H1 (cell line): ENCODE measurements at regions not wholly inside any gene's neighbourhood (a gene's known extent, or its start where the extent isn't known, plus 50 kb on each side); places are given as distances from the start of the nearest gene placed in this dataset.

Source experiments
- CTCF ChIA-PET: fragments of 300-600 bp; sonication (Branson Sonifier 250); formaldehyde crosslinking; loops from one replicate; lab custom pipeline; 2021; ENCODE audit not compliant: partially characterized antibody; lab: Charles Lee
- POLR2A ChIA-PET: fragments of 300-600 bp; sonication (Branson Sonifier 250); formaldehyde crosslinking; loops from one replicate; lab custom pipeline; 2021; ENCODE audit warnings: inconsistent platforms; ENCODE audit not compliant: partially characterized antibody; lab: Charles Lee
- DNase-seq, 2 experiments: peaks; one replicate each; pipeline versions ENCODE4 v3.0.0 to v3.0.0-alpha.2; 2010 to 2022; ENCODE audit warnings: low spot score in 2 of 2, low read depth in 1 of 2, mixed read lengths in 1 of 2
- FAIRE-seq: peaks from 2 replicates; lab custom pipeline; 2011; peaks lifted over from hg19 to GRCh38; lab: Jason Lieb, UNC
- H2AFZ ChIP-seq: 2 replicates; pipeline ENCODE4 v1.8.1; 2012; ENCODE audit warnings: low read length, inconsistent platforms
- H2AK5ac ChIP-seq: 2 replicates; pipeline ENCODE4 v1.6.1; 2013; ENCODE audit warnings: low read depth, low read length
- H2BK120ac ChIP-seq: replicated peaks from 2 replicates; pipeline ENCODE3; 2013; ENCODE audit warnings: low read depth, low read length, inconsistent platforms
- H2BK12ac ChIP-seq: 2 replicates; pipeline ENCODE4 v1.6.1; 2013; ENCODE audit warnings: low read depth, low read length
- H2BK15ac ChIP-seq: 2 replicates; pipeline ENCODE4 v1.6.1; 2013; ENCODE audit warnings: low read length
- H2BK20ac ChIP-seq: 2 replicates; pipeline ENCODE4 v1.6.1; 2013; ENCODE audit warnings: low read length
- H2BK5ac ChIP-seq: 2 replicates; pipeline ENCODE4 v1.6.1; 2013; ENCODE audit warnings: low read depth, low read length
- H3K14ac ChIP-seq: 2 replicates; pipeline ENCODE4 v1.6.1; 2013; ENCODE audit warnings: inconsistent platforms; ENCODE audit not compliant: insufficient read length
- H3K18ac ChIP-seq: 2 replicates; pipeline ENCODE4 v1.6.1; 2013; ENCODE audit warnings: low read length; ENCODE audit errors: extremely low read depth
- H3K23ac ChIP-seq: 2 replicates; pipeline ENCODE4 v1.6.1; 2013; ENCODE audit warnings: inconsistent platforms; ENCODE audit not compliant: insufficient read length
- H3K23me2 ChIP-seq: 2 replicates; pipeline ENCODE4 v1.6.1; 2013; ENCODE audit warnings: low read depth, low read length
- H3K27ac ChIP-seq: 2 replicates; pipeline ENCODE4 v1.6.1; 2011; ENCODE audit warnings: low read depth, low read length, inconsistent platforms
- H3K27me3 ChIP-seq, 4 experiments: replicated peaks in 1 of 4; 1 replicate in 1 of 4; 2 replicates in 3 of 4; pipeline versions ENCODE4 v1.6.1 to v1.8.1; 2011 to 2013; ENCODE audit warnings: low read length in 3 of 4, mild to moderate bottlenecking in 3 of 4, inconsistent platforms in 2 of 4, mixed read lengths in 2 of 4, moderate library complexity in 1 of 4; ENCODE audit not compliant: control insufficient read depth in 3 of 4, insufficient read depth in 3 of 4; ENCODE audit errors: extremely low read depth in 1 of 4
- H3K36me3 ChIP-seq, 4 experiments: 2 replicates each; pipeline versions ENCODE4 v1.6.1 to v1.8.1; 2011 to 2013; ENCODE audit warnings: mild to moderate bottlenecking in 4 of 4, low read length in 3 of 4, moderate library complexity in 2 of 4, control low read depth in 1 of 4, inconsistent platforms in 1 of 4; ENCODE audit not compliant: insufficient read depth in 4 of 4, control insufficient read depth in 2 of 4
- H3K4ac ChIP-seq: replicated peaks from 2 replicates; pipeline ENCODE3; 2013; ENCODE audit warnings: low read length, low read depth, mixed read lengths, inconsistent platforms; ENCODE audit not compliant: insufficient read length
- H3K4me1 ChIP-seq, 4 experiments: replicated peaks in 1 of 4; 1 replicate in 1 of 4; 2 replicates in 3 of 4; pipeline versions ENCODE4 v1.6.1 to v1.8.1; 2011 to 2013; ENCODE audit warnings: low read length in 3 of 4, inconsistent platforms in 2 of 4, mixed read lengths in 1 of 4; ENCODE audit not compliant: insufficient read depth in 4 of 4, control insufficient read depth in 3 of 4
- H3K4me2 ChIP-seq, 2 experiments: 2 replicates each; pipeline versions ENCODE4 v1.6.1 to v1.8.1; 2011 to 2013; ENCODE audit warnings: low read depth in 2 of 2, low read length in 2 of 2, control low read depth in 1 of 2, inconsistent platforms in 1 of 2, mild to moderate bottlenecking in 1 of 2; ENCODE audit not compliant: insufficient read depth in 1 of 2
- H3K4me3 ChIP-seq, 4 experiments: fragments of 200-600, 300-600 bp in 1 of 4; sonication (generic), shearing (Covaris generic), sonication (Bioruptor Twin) in 1 of 4; 2 replicates each; pipeline versions ENCODE4 v1.5.1 to v1.8.1; 2011 to 2016; ENCODE audit warnings: low read length in 4 of 4, low read depth in 3 of 4, control low read depth in 2 of 4, inconsistent platforms in 2 of 4, mild to moderate bottlenecking in 2 of 4, mixed read lengths in 1 of 4, moderate library complexity in 1 of 4; ENCODE audit not compliant: insufficient read depth in 2 of 4; ENCODE audit errors: extremely low read depth in 1 of 4
- H3K56ac ChIP-seq: replicated peaks from 2 replicates; pipeline ENCODE3; 2013; ENCODE audit warnings: low read depth, mild to moderate bottlenecking, mixed read lengths, low read length, inconsistent platforms; ENCODE audit not compliant: insufficient read length
- H3K79me1 ChIP-seq: 2 replicates; pipeline ENCODE4 v1.6.1; 2013; ENCODE audit warnings: low read depth, low read length, control low read depth
- H3K79me2 ChIP-seq, 2 experiments: 2 replicates each; pipeline versions ENCODE4 v1.6.1 to v1.8.1; 2012 to 2013; ENCODE audit warnings: low read length in 2 of 2, mild to moderate bottlenecking in 2 of 2, inconsistent platforms in 1 of 2; ENCODE audit not compliant: insufficient read depth in 2 of 2, control insufficient read depth in 1 of 2
- H3K9ac ChIP-seq, 4 experiments: replicated peaks in 1 of 4; 1 replicate in 1 of 4; 2 replicates in 3 of 4; pipeline versions ENCODE4 v1.6.1 to v1.8.1; 2011 to 2013; ENCODE audit warnings: low read depth in 3 of 4, low read length in 3 of 4, control low read depth in 2 of 4, mild to moderate bottlenecking in 2 of 4, moderate library complexity in 2 of 4, inconsistent platforms in 1 of 4; ENCODE audit errors: extremely low read depth in 1 of 4
- H3K9me3 ChIP-seq, 2 experiments: 2 replicates each; pipeline versions ENCODE4 v1.6.1 to v1.8.1; 2012 to 2013; ENCODE audit warnings: mild to moderate bottlenecking in 2 of 2, moderate library complexity in 2 of 2, control low read depth in 1 of 2, inconsistent platforms in 1 of 2, low read depth in 1 of 2, low read length in 1 of 2, mixed read lengths in 1 of 2; ENCODE audit not compliant: insufficient read depth in 2 of 2
- H4K20me1 ChIP-seq, 2 experiments: replicated peaks in 1 of 2; 2 replicates each; pipeline versions ENCODE3 to v1.8.1; 2011 to 2013; ENCODE audit warnings: inconsistent platforms in 2 of 2, low read length in 2 of 2, mild to moderate bottlenecking in 1 of 2; ENCODE audit not compliant: insufficient read depth in 2 of 2, control insufficient read depth in 1 of 2
- H4K5ac ChIP-seq: 2 replicates; pipeline ENCODE4 v1.6.1; 2013; ENCODE audit warnings: low read length, low read depth, mixed read lengths, inconsistent platforms; ENCODE audit not compliant: insufficient read length
- H4K8ac ChIP-seq: 2 replicates; pipeline ENCODE4 v1.8.0; 2013; ENCODE audit warnings: mild to moderate bottlenecking, moderate library complexity, low read length, inconsistent platforms; ENCODE audit not compliant: insufficient read depth; ENCODE audit errors: extremely low read depth
- H4K91ac ChIP-seq: replicated peaks from 2 replicates; pipeline ENCODE3; 2013; ENCODE audit warnings: low read length, mixed read lengths, inconsistent platforms; ENCODE audit not compliant: insufficient read length
- ATF2 ChIP-seq: IDR thresholded peaks from 2 replicates; pipeline ENCODE4 v1.6.1; 2012; ENCODE audit warnings: low read length, inconsistent platforms
- EP300 ChIP-seq, 2 experiments: IDR thresholded peaks; 1 replicate in 1 of 2; 2 replicates in 1 of 2; pipeline ENCODE4 v1.6.1; 2011 to 2012; ENCODE audit warnings: low read depth in 2 of 2, low read length in 2 of 2, mild to moderate bottlenecking in 2 of 2, borderline replicate concordance in 1 of 2, inconsistent platforms in 1 of 2, moderate library complexity in 1 of 2
- MAX ChIP-seq: IDR thresholded peaks from 2 replicates; pipeline ENCODE4 v1.6.1; 2012; ENCODE audit warnings: inconsistent platforms
- POLR2A ChIP-seq, 2 experiments: IDR thresholded peaks; 1 replicate in 1 of 2; 2 replicates in 1 of 2; pipeline ENCODE4 v1.6.1; 2011; ENCODE audit warnings: low read depth in 2 of 2, low read length in 2 of 2, mild to moderate bottlenecking in 2 of 2; ENCODE audit errors: control extremely low read depth in 1 of 2
- RNF2 ChIP-seq: fragments of 200-900, 300-1000 bp; sonication (generic); IDR thresholded peaks from 2 replicates; pipeline ENCODE4 v1.7.1; 2016; ENCODE audit warnings: borderline replicate concordance, low read depth, mild to moderate bottlenecking, antibody characterized with exemption, low read length; ENCODE audit not compliant: poor library complexity, severe bottlenecking; ENCODE audit errors: missing control alignments
- SAP30 ChIP-seq: fragments of 300-600 bp; sonication (generic); IDR thresholded peaks from 2 replicates; pipeline ENCODE4 v1.7.1; 2012; ENCODE audit warnings: low read length, moderate library complexity, mild to moderate bottlenecking, inconsistent platforms; ENCODE audit not compliant: insufficient read depth, insufficient replicate concordance
- SP1 ChIP-seq: IDR thresholded peaks from 2 replicates; pipeline ENCODE4 v1.6.1; 2011; ENCODE audit warnings: low read depth, low read length
- SRF ChIP-seq: IDR thresholded peaks from 2 replicates; pipeline ENCODE4 v1.6.1; 2011; ENCODE audit warnings: mild to moderate bottlenecking, low read depth, low read length, moderate library complexity
- TBP ChIP-seq: IDR thresholded peaks from 2 replicates; pipeline ENCODE4 v1.6.1; 2011; ENCODE audit warnings: low read depth, low read length, improper control_type of control experiment
- WGBS, 2 experiments: shearing (Covaris generic) in 1 of 2; methylation state at CpG; one replicate each; pipeline versions ENCODE4 v1.1.6 to v1.1.7; 2013 to 2015; ENCODE audit warnings: low lambda C conversion rate in 2 of 2, mixed read lengths in 2 of 2, inconsistent platforms in 1 of 2, low coverage in 1 of 2, missing lambda C conversion rate in 1 of 2; ENCODE audit not compliant: insufficient replicate concordance in 2 of 2, insufficient coverage in 1 of 2, insufficient read length in 1 of 2; ENCODE audit errors: extremely low coverage in 1 of 2, missing lambda C conversion rate in 1 of 2; 5-methylcytosine and 5-hydroxymethylcytosine counted together

- no peak overlapping the region for H3K9ac ChIP-seq
- H3K27me3 ChIP-seq: peaks cover 0 to 8% (median 3%) of the 10 kb centered on the region in 4 experiments; a peak in 2 of 7 replicates
- no peaks in the 10 kb centered on the region for H4K20me1 ChIP-seq
- WGBS, 2 experiments: 43% methylated on average over 29 of the region's 29 CpGs; no CpG with 5 or more reads in 1 of the 2 experiments
- H2AFZ ChIP-seq: peak overlapping the region; percentile 45; the same call in 1 of the 2 replicates
- H2BK12ac ChIP-seq: peak overlapping the region; percentile 73; the same call in 1 of the 2 replicates
- H3K27ac ChIP-seq: no peak overlapping the region
- H3K56ac ChIP-seq: peak overlapping the region; percentile 52
- no peaks in the 10 kb centered on the region for H3K79me2 ChIP-seq
- CTCF ChIA-PET: interaction anchor here (0.6 to 1.9 kb wide), 6 partner anchors 9 to 165 kb away, joined by 3 to 6 read pairs (median 5); no protein-coding TSS in a partner anchor
- H3K23me2 ChIP-seq: no peaks in the 10 kb centered on the region; the same call in 1 of the 2 replicates
- peak overlapping the region; percentile 72 for H4K91ac ChIP-seq
- H4K5ac ChIP-seq: peak overlapping the region; percentile 18
- H2BK120ac ChIP-seq: no peak overlapping the region
- H2BK20ac ChIP-seq: peak overlapping the region; percentile 69
- peak overlapping the region; percentile 35; the same call in 1 of the 2 replicates for H2BK5ac ChIP-seq
- DNase-seq: peak; percentile 29 to 64
- no peak overlapping the region for H2BK15ac ChIP-seq
- H3K4me1 ChIP-seq: peaks cover 11 to 22% (median 16%) of the 10 kb centered on the region in 4 experiments
- H2AK5ac ChIP-seq: no peak overlapping the region
- POLR2A ChIA-PET: interaction anchor here (0.6 to 1.4 kb wide), 2 partner anchors 12 to 15 kb away, joined by 3 read pairs; no protein-coding TSS in a partner anchor
- H3K36me3 ChIP-seq: no peaks in the 10 kb centered on the region
- H3K79me1 ChIP-seq: no peaks in the 10 kb centered on the region
- peak overlapping the region in 1 of 4 experiments; percentile 23; a peak in 2 of 8 replicates for H3K4me3 ChIP-seq
- no peak overlapping the region for H3K4ac ChIP-seq
- H3K23ac ChIP-seq: no peak overlapping the region
- H3K9me3 ChIP-seq: no peaks in the 10 kb centered on the region
- H4K8ac ChIP-seq: peak overlapping the region; percentile 20; the same call in 1 of the 2 replicates
- FAIRE-seq: no peak
- peak overlapping the region; percentile 94 for H3K18ac ChIP-seq
- H3K4me2 ChIP-seq: peak overlapping the region; percentile 51 to 72
- H3K14ac ChIP-seq: no peak overlapping the region
- TF ChIP-seq SP1 (no peak), RNF2 (no peak), POLR2A (IDR thresholded peaks at IDR 0.05; ENCODE audit: control extremely low read depth in 1 of 2, low read depth in 2 of 2, low read length in 2 of 2) (no peak), SRF (no peak), TBP (0 out of 2 replicates have a peak, but pooled peaks have one; percentile 47), MAX (no peak), SAP30 (no peak), ATF2 (no peak), EP300 (IDR thresholded peaks at IDR 0.05; ENCODE audit: borderline replicate concordance in 1 of 2, low read depth in 2 of 2, low read length in 2 of 2) (no peak)
Observed at GRCh38 chr9:95772320-95773052, 103.0 kb upstream of the ERCC6L2 start.
